Effector memory CD8-positive, alpha-beta T cell (primary cell): ENCODE measurements at regions not wholly inside any gene's neighbourhood (a gene's known extent, or its start where the extent isn't known, plus 50 kb on each side); places are given as distances from the start of the nearest gene placed in this dataset.
"Not testable (repeated sequence)": the region's sequence is repeated elsewhere in the genome, so short reads cannot be mapped to it uniquely, and the experiment has no call there.

Experiments used
- ATAC-seq: fragments of 150-1000 bp; cut with Tn5 transposase; replicated peaks from 2 replicates; pipeline ENCODE4 v1.10.0; 2021; ENCODE audit warnings: mild to moderate bottlenecking, moderate library complexity
- DNase-seq, 3 experiments: peaks; one replicate each; pipeline ENCODE4 v3.0.0; 2021
- H3K27ac Mint-ChIP-seq, 2 donors: one replicate each; pipeline ENCODE4 v1.8.0; 2022; ENCODE audit warnings: mild to moderate bottlenecking in 2 of 2, mixed read lengths in 2 of 2, moderate library complexity in 2 of 2
- H3K27me3 Mint-ChIP-seq, 2 donors: one replicate each; pipeline ENCODE4 v1.8.0; 2022; ENCODE audit warnings: mixed read lengths in 2 of 2
- H3K36me3 Mint-ChIP-seq: one replicate; pipeline ENCODE4 v1.8.0; 2022; ENCODE audit warnings: mild to moderate bottlenecking, moderate library complexity, mixed read lengths; ENCODE audit not compliant: insufficient read depth
- H3K4me1 Mint-ChIP-seq, 2 donors: one replicate each; pipeline ENCODE4 v1.8.0; 2022; ENCODE audit warnings: low read depth in 2 of 2, mixed read lengths in 2 of 2
- H3K4me3 Mint-ChIP-seq, 2 donors: one replicate each; pipeline ENCODE4 v1.8.0; 2022; ENCODE audit warnings: mild to moderate bottlenecking in 2 of 2, mixed read lengths in 2 of 2, moderate library complexity in 2 of 2
- H3K9me3 Mint-ChIP-seq, 2 donors: one replicate each; pipeline ENCODE4 v1.8.0; 2022; ENCODE audit warnings: mixed read lengths in 2 of 2

DNA sequence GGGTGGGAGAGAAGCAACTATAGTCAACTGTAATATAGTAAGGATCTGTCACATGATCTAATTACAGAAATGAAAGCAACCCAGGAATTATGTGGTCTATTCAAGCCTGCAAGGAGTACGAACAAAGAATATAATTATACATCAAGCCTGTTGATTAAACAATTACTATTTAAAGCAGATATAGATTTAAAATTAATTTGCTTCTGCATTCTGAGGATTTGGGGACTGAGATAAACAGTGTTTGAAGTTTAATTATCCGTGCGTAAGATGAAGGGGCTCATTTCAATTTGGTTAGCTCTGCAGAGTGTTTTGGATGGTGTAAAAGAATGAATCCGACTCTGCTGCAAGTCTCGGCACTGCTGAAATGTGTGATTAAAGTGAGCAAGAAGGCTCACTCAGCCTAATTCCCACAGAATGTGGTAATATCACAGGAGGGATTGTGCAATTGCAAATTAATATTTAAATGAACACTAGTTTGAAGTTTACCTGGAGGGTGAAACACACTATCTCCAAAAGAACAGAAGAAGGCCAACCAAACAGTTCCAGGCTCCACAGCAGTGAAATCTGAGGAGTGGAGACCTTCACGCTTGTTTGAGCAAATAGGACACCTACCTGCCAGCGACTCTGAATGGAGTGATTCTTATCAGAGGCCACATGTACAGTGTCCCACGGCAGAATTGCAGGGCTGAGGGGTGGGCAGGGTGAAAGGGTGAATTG lies 420.6 kb upstream of the SLC30A5 start:
- H3K9me3 Mint-ChIP-seq, result no peaks in the 10 kb centered on the region
- no peak overlapping the region for H3K4me3 Mint-ChIP-seq
- ATAC-seq, result no peak

GRCh38 chr5:68673823-68674180 lies 420.0 kb upstream of the SLC30A5 start:
- H3K4me3 Mint-ChIP-seq, result no peak overlapping the region
- no peak for DNase-seq
- peaks cover 0 to 7% of the 10 kb centered on the region in 2 donors for H3K27me3 Mint-ChIP-seq
- no peak for ATAC-seq
- no peaks in the 10 kb centered on the region for H3K9me3 Mint-ChIP-seq
- H3K27ac Mint-ChIP-seq, result no peak overlapping the region
- peaks cover under 1 to 7% of the 10 kb centered on the region in 2 donors for H3K4me1 Mint-ChIP-seq
- no peaks in the 10 kb centered on the region for H3K36me3 Mint-ChIP-seq

More for the DNA sequence above, 420.6 kb upstream of the SLC30A5 start:
- Mint-ChIP-seq H3K27ac (no peak overlapping the region), H3K36me3 (no peaks in the 10 kb centered on the region), H3K27me3 (peaks cover 0 to 7% of the 10 kb centered on the region in 2 donors), H3K4me1 (peaks cover 2 to 13% of the 10 kb centered on the region in 2 donors)
- DNase-seq, result no peak

GRCh38 chr5:68679041-68679440 lies 414.8 kb upstream of the SLC30A5 start:
- Mint-ChIP-seq H3K27ac (no peak overlapping the region), H3K4me3 (no peak overlapping the region), H3K27me3 (peaks cover 23 to 24% of the 10 kb centered on the region in 2 donors), H3K9me3 (no peaks in the 10 kb centered on the region), H3K4me1 (no peaks in the 10 kb centered on the region), H3K36me3 (no peaks in the 10 kb centered on the region)
- no peak for DNase-seq
- ATAC-seq, result no peak

DNA sequence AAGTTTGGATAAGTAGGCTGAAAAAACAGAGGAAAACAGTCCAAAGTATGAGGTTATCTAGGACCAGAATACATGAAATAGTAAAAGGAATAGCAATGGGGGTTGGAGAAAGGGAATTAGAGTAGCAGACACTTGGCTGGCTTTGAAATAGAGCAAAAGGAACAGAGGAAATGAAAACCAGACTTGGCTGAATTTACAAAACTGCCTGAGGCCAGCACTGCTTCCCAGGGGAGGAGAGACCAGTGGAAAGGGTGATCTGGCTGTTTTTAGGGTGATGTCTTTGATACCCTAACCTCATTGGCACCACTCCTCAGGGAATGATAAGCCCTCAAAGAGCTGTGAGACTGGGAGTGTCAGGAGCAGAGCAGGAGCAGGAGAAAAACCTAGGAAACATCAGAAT lies 413.4 kb upstream of the SLC30A5 start:
- Mint-ChIP-seq H3K4me1 (no peaks in the 10 kb centered on the region), H3K4me3 (no peak overlapping the region), H3K9me3 (no peaks in the 10 kb centered on the region), H3K27ac (no peak overlapping the region), H3K27me3 (peaks cover 23 to 37% of the 10 kb centered on the region in 2 donors), H3K36me3 (no peaks in the 10 kb centered on the region)
- no peak for DNase-seq
- ATAC-seq, result no peak

GRCh38 chr5:68681929-68682328 lies 411.9 kb upstream of the SLC30A5 start:
- no peaks in the 10 kb centered on the region for H3K4me1 Mint-ChIP-seq
- H3K27me3 Mint-ChIP-seq, result peaks cover 23 to 38% of the 10 kb centered on the region in 2 donors
- ATAC-seq (no peak), DNase-seq (no peak)
- no peaks in the 10 kb centered on the region for H3K9me3 Mint-ChIP-seq
- H3K36me3 Mint-ChIP-seq, result no peaks in the 10 kb centered on the region
- H3K27ac Mint-ChIP-seq, result no peak overlapping the region
- H3K4me3 Mint-ChIP-seq, result no peak overlapping the region

DNA sequence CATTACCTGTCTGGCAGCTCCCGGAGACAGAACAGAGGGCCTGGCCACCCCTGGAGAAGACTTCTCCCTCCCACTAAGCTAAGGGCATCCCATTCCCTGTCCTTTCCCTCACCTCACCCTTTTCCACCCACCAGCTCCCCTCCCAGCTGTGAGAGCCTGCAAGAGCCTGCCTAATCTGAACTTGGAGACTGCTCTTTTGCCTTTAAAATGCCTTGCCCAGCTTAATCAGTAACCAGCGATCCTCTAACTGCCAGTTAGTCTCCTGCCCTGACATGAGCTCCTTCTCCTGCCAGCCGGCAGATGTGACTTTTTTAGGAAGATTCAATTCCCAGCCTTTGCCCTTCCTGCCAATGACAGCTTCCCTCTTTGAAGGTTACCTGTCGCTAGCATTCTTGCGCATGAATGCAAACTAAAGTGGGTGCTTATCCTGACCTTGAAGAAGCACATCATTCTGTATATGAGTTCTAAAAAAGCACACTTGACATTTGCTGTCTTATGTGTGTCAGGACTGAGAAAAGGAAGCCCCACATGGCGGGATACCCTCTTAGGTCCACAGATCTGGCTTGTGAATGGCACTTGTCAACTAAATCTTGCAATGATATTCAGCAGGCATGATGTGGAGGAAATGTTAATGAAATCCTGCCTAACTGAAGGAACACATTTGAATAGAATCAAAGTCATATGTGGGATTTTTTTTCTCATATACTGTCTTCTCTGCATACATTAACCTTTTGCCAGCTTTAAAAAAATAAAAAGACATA lies 411.2 kb upstream of the SLC30A5 start:
- H3K36me3 Mint-ChIP-seq, result no peaks in the 10 kb centered on the region
- ATAC-seq, result no peak
- no peaks in the 10 kb centered on the region for H3K9me3 Mint-ChIP-seq
- H3K4me1 Mint-ChIP-seq, result no peaks in the 10 kb centered on the region
- peaks cover 23 to 38% of the 10 kb centered on the region in 2 donors for H3K27me3 Mint-ChIP-seq
- H3K4me3 Mint-ChIP-seq, result no peak overlapping the region
- H3K27ac Mint-ChIP-seq, result no peak overlapping the region
- DNase-seq, result no peak

- no peaks in the 10 kb centered on the region for H3K9me3 Mint-ChIP-seq
- no peak overlapping the region for H3K4me3 Mint-ChIP-seq
- no peaks in the 10 kb centered on the region for H3K36me3 Mint-ChIP-seq
- ATAC-seq (no peak), DNase-seq (no peak)
- H3K27me3 Mint-ChIP-seq, result peaks cover 23 to 38% of the 10 kb centered on the region in 2 donors
- H3K27ac Mint-ChIP-seq, result no peak overlapping the region
- H3K4me1 Mint-ChIP-seq, result no peaks in the 10 kb centered on the region
These were observed 410.2 kb upstream of the SLC30A5 start for GRCh38 chr5:68683632-68684036.

GRCh38 chr5:68685863-68686262 lies 408.0 kb upstream of the SLC30A5 start:
- H3K27ac Mint-ChIP-seq, result no peak overlapping the region
- DNase-seq (no peak), ATAC-seq (no peak)
- no peaks in the 10 kb centered on the region for H3K9me3 Mint-ChIP-seq
- H3K4me3 Mint-ChIP-seq, result no peak overlapping the region
- peaks cover 17 to 38% of the 10 kb centered on the region in 2 donors for H3K27me3 Mint-ChIP-seq
- H3K4me1 Mint-ChIP-seq, result no peaks in the 10 kb centered on the region
- H3K36me3 Mint-ChIP-seq, result no peaks in the 10 kb centered on the region

DNA sequence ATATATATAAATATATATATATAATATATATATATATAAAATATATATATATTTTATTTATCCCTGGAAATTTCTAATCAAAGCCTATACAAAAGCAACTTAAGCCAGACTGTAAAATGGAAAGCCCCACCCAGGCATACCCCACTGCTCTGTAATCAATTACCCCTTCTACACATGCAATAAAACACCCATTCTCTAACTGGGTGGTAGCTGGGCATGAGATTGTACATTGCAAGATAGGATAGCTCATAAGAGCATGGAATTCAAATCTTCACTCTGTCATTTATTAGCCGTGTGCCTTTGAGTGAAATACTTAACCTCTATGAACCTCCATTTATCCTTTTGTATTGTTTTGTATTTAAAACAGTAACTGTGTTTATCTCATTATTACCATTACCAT lies 405.3 kb upstream of the SLC30A5 start:
- Mint-ChIP-seq H3K4me3 (no peak overlapping the region), H3K9me3 (peaks cover 0 to 4% of the 10 kb centered on the region in 2 donors), H3K27ac (no peak overlapping the region), H3K27me3 (peaks cover 6 to 19% of the 10 kb centered on the region in 2 donors), H3K36me3 (no peaks in the 10 kb centered on the region), H3K4me1 (no peaks in the 10 kb centered on the region)
- ATAC-seq (no peak), DNase-seq (no peak)

GRCh38 chr5:68689010-68689409 lies 404.8 kb upstream of the SLC30A5 start:
- no peaks in the 10 kb centered on the region for H3K4me1 Mint-ChIP-seq
- no peak overlapping the region for H3K4me3 Mint-ChIP-seq
- no peaks in the 10 kb centered on the region for H3K36me3 Mint-ChIP-seq
- DNase-seq, result no peak
- no peak for ATAC-seq
- H3K27ac Mint-ChIP-seq, result no peak overlapping the region
- peaks cover 6 to 18% of the 10 kb centered on the region in 2 donors for H3K27me3 Mint-ChIP-seq
- peaks cover 0 to 4% of the 10 kb centered on the region in 2 donors for H3K9me3 Mint-ChIP-seq

GRCh38 chr5:68691874-68692273 lies 401.9 kb upstream of the SLC30A5 start:
- ATAC-seq, H3K27ac Mint-ChIP-seq, H3K27me3 Mint-ChIP-seq, H3K4me1 Mint-ChIP-seq, DNase-seq, H3K4me3 Mint-ChIP-seq, H3K36me3 Mint-ChIP-seq, H3K9me3 Mint-ChIP-seq: not testable (repeated sequence)

DNA sequence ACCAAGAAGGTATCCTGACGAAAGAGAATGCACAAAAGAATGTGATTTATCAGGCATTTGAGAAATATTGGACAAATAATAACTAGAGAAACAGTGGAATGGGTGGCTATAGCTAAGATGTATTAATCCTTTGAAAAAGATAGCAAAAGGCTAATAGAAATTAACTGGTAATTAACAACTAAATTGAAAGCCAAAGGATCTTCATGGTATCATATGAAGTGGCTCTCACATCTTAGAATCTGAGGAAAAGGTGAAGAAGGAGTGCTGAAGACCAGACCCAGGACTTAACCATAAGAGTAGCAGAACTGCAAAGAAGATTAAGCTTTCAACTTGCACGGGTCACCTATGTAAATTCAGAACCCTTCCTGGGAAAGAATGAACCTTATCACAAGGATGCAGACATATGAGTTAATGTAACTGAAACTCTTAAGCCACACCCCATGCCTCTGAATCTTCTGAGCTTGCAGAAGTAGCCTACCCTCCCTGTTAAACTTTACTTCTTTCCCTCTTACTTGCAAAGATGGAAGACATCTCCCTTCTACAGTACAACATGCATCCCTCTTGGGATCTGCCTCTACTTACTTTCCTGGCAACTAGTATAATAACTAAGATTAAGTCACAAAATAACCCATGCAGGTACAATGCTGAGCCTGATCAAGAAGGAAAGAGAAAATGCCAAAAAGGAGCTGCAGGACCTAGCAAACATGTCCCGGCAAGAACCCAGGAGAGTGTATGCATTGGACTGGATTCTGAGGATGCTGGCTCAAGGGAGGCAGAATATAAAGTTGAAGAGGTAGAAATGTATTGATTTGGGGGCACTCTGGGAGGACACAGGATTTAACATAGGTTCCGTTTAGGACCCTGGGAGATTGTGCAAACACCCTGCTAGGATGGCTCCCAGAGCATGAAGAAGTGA lies 395.5 kb upstream of the SLC30A5 start:
- no peak for ATAC-seq
- Mint-ChIP-seq H3K27me3 (peaks cover 0 to 10% of the 10 kb centered on the region in 2 donors), H3K36me3 (no peaks in the 10 kb centered on the region), H3K4me1 (peaks cover 0 to 2% of the 10 kb centered on the region in 2 donors), H3K9me3 (no peaks in the 10 kb centered on the region), H3K4me3 (no peak overlapping the region), H3K27ac (no peak overlapping the region)
- DNase-seq, result no peak

DNA sequence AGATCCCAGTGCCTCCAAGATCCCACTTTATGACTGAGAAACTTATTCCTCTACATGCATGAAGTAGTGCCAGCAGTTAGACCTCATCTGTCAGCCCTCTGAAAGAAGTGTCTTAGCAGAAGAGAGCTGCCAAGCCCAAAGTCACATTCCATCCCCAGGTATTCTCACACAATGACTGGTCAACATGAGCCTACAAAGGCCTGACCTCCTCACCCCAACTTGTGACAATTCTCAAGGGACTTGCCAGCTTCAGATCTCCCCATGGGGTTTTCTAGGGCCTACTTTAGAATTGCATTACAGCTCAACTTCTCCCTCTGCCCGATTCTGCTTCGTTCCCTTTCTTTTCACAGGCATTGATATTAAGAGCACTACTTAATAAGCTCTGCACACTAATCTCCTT lies 393.8 kb upstream of the SLC30A5 start:
- no peak for ATAC-seq
- H3K27me3 Mint-ChIP-seq, result peaks cover 0 to 3% of the 10 kb centered on the region in 2 donors
- H3K4me3 Mint-ChIP-seq, result no peak overlapping the region
- no peak for DNase-seq
- no peaks in the 10 kb centered on the region for H3K9me3 Mint-ChIP-seq
- H3K27ac Mint-ChIP-seq, result no peak overlapping the region
- H3K4me1 Mint-ChIP-seq, result peaks cover 0 to 2% of the 10 kb centered on the region in 2 donors
- H3K36me3 Mint-ChIP-seq, result no peaks in the 10 kb centered on the region
